ENCODE measurements at regions not wholly inside any gene's neighbourhood (a gene's known extent, or its start where the extent isn't known, plus 50 kb on each side); places are given as distances from the start of the nearest gene placed in this dataset.

- intact Hi-C loops (cut with DNase I), result no loop called here
- DNase-seq (ENCODE audit: extremely low spot score in 2 of 2), result no peak
- TF ChIP-seq CTCF (IDR thresholded peaks at IDR 0.05), result no peak
- no peaks in the 10 kb centered on the region for H3K9me3 ChIP-seq
- H3K4me3 ChIP-seq, result no peak overlapping the region
- H3K27ac ChIP-seq, result no peak overlapping the region
- H3K27me3 ChIP-seq, result no peaks in the 10 kb centered on the region
- no peaks in the 10 kb centered on the region for H3K36me3 ChIP-seq
- no peaks in the 10 kb centered on the region for H3K4me1 ChIP-seq
Observed at GRCh38 chr3:117434661-117435412, 725.3 kb downstream of the TUSC7 start.

GRCh38 chr3:117435506-117435905, 725.9 kb downstream of the TUSC7 start:
- Histone ChIP-seq H3K4me1 (no peaks in the 10 kb centered on the region), H3K4me3 (no peak overlapping the region), H3K36me3 (no peaks in the 10 kb centered on the region), H3K27ac (no peak overlapping the region), H3K27me3 (no peaks in the 10 kb centered on the region), H3K9me3 (no peaks in the 10 kb centered on the region)
- TF ChIP-seq CTCF (IDR thresholded peaks at IDR 0.05) (no peak), POLR2AphosphoS5 (IDR thresholded peaks at IDR 0.05; ENCODE audit: insufficient read depth in 1 of 2, low read depth in 1 of 2) (no peak), POLR2A (IDR thresholded peaks at IDR 0.05) (no peak)
- no peak for DNase-seq (ENCODE audit: extremely low spot score in 2 of 2)
- intact Hi-C loops (cut with DNase I), result no loop called here

- no peak overlapping the region for H3K27ac ChIP-seq
- no peak overlapping the region for H3K4me3 ChIP-seq
- no peaks in the 10 kb centered on the region for H3K27me3 ChIP-seq
- no peaks in the 10 kb centered on the region for H3K36me3 ChIP-seq
- no peaks in the 10 kb centered on the region for H3K4me1 ChIP-seq
- TF ChIP-seq CTCF (IDR thresholded peaks at IDR 0.05) (no peak), POLR2A (IDR thresholded peaks at IDR 0.05) (no peak), POLR2AphosphoS5 (IDR thresholded peaks at IDR 0.05; ENCODE audit: insufficient read depth in 1 of 2, low read depth in 1 of 2) (no peak)
- intact Hi-C loops (cut with DNase I), result no loop called here
- DNase-seq (ENCODE audit: extremely low spot score in 2 of 2), result no peak
- no peaks in the 10 kb centered on the region for H3K9me3 ChIP-seq
Observed at GRCh38 chr3:117439812-117440211, 730.2 kb downstream of the TUSC7 start.

- Histone ChIP-seq H3K9me3 (no peaks in the 10 kb centered on the region), H3K27ac (no peak overlapping the region), H3K36me3 (no peaks in the 10 kb centered on the region), H3K4me1 (no peaks in the 10 kb centered on the region), H3K27me3 (no peaks in the 10 kb centered on the region), H3K4me3 (no peak overlapping the region)
- intact Hi-C loops (cut with DNase I), result no loop called here
- DNase-seq (ENCODE audit: extremely low spot score in 2 of 2), result no peak
- TF ChIP-seq POLR2A (IDR thresholded peaks at IDR 0.05), result no peak
- TF ChIP-seq POLR2AphosphoS5 (IDR thresholded peaks at IDR 0.05; ENCODE audit: insufficient read depth in 1 of 2, low read depth in 1 of 2), result no peak
- TF ChIP-seq CTCF (IDR thresholded peaks at IDR 0.05), result no peak
Observed at GRCh38 chr3:117441851-117442250, 732.3 kb downstream of the TUSC7 start.

GRCh38 chr3:117442566-117442965, 733.0 kb downstream of the TUSC7 start:
- intact Hi-C loops (cut with DNase I), result no loop called here
- no peak for TF ChIP-seq POLR2AphosphoS5 (IDR thresholded peaks at IDR 0.05; ENCODE audit: insufficient read depth in 1 of 2, low read depth in 1 of 2)
- TF ChIP-seq POLR2A (IDR thresholded peaks at IDR 0.05), result no peak
- TF ChIP-seq CTCF (IDR thresholded peaks at IDR 0.05), result no peak
- H3K4me3 ChIP-seq, result no peak overlapping the region
- no peak overlapping the region for H3K27ac ChIP-seq
- no peak for DNase-seq (ENCODE audit: extremely low spot score in 2 of 2)
- H3K9me3 ChIP-seq, result no peaks in the 10 kb centered on the region
- H3K27me3 ChIP-seq, result no peaks in the 10 kb centered on the region
- H3K36me3 ChIP-seq, result no peaks in the 10 kb centered on the region
- no peaks in the 10 kb centered on the region for H3K4me1 ChIP-seq
